K562 (cell line): ENCODE measurements at regions not wholly inside any gene's neighbourhood (a gene's known extent, or its start where the extent isn't known, plus 50 kb on each side); places are given as distances from the start of the nearest gene placed in this dataset.
A peak's percentile ranks its signal among the peaks of the same experiment; 100 is the strongest.

Experiments used
- ATAC-seq: fragments of 200-7000 bp; cut with Tn5 transposase; 3 replicates; pipeline ENCODE4 v1.9.1; 2020; ENCODE audit warnings: moderate library complexity
- BruUV-seq: library from RNA; stranded (reverse); fragments of 400-500 nt; replicated peaks from 2 replicates; lab custom pipeline; 2021; lab: Mats Ljungman, UMichigan
- CTCF ChIA-PET: fragments of 300-600 bp; formaldehyde crosslinking; extraction: SDS; loops from one replicate; lab custom pipeline; 2021; ENCODE audit warnings: low intra/inter-chr PET ratio; lab: Yijun Ruan, JAX
- POLR2A ChIA-PET: fragments of 300-600, 350-650 bp; sonication (Branson Sonifier 250); formaldehyde crosslinking; extraction: SDS; loops from one replicate; lab custom pipeline; 2021; ENCODE audit warnings: antibody characterized with exemption, inconsistent platforms; lab: Yijun Ruan, JAX
- DNase-seq, 4 experiments: peaks; one replicate each; pipeline versions ENCODE4 v3.0.0 to v3.0.0-alpha.2; 2011 to 2018; ENCODE audit warnings: low spot score in 3 of 4, mixed read lengths in 3 of 4; ENCODE audit errors: extremely low read depth in 1 of 4
- FAIRE-seq: peaks from 2 replicates; lab custom pipeline; 2011; peaks lifted over from hg19 to GRCh38; lab: Jason Lieb, UNC
- H2AFZ ChIP-seq: 2 replicates; pipeline ENCODE4 v1.6.0; 2011; ENCODE audit warnings: low read depth, low read length, control low read depth, inconsistent platforms
- H3K27ac ChIP-seq: fragments of 200-600 bp; 3 replicates; pipeline ENCODE4 v1.8.0; 2011; ENCODE audit warnings: low read depth, mild to moderate bottlenecking, control low read depth, inconsistent platforms, low read length, moderate library complexity, mixed read lengths; ENCODE audit errors: extremely low read depth
- H3K27me3 ChIP-seq, 2 experiments: fragments of 300-600 bp in 1 of 2; 2 replicates in 1 of 2; 3 replicates in 1 of 2; pipeline versions ENCODE4 v1.6.0 to v1.8.0; 2011; ENCODE audit warnings: inconsistent platforms in 2 of 2, low read length in 2 of 2, mild to moderate bottlenecking in 1 of 2, mixed read lengths in 1 of 2, moderate library complexity in 1 of 2; ENCODE audit not compliant: control insufficient read depth in 2 of 2, insufficient read depth in 2 of 2
- H3K36me3 ChIP-seq: fragments of 300-600 bp; 3 replicates; pipeline ENCODE4 v1.8.0; 2011; ENCODE audit warnings: mild to moderate bottlenecking, low read length, inconsistent platforms; ENCODE audit not compliant: control insufficient read depth, insufficient read depth
- H3K4me1 ChIP-seq, 2 experiments: fragments of 200-600 bp in 1 of 2; replicated peaks in 1 of 2; 2 replicates in 1 of 2; 3 replicates in 1 of 2; pipeline versions ENCODE4 v1.5.1 to v1.8.0; 2011; ENCODE audit warnings: inconsistent platforms in 2 of 2, low read length in 2 of 2, mild to moderate bottlenecking in 1 of 2, mixed read lengths in 1 of 2, moderate library complexity in 1 of 2; ENCODE audit not compliant: control insufficient read depth in 2 of 2, insufficient read depth in 2 of 2
- H3K4me2 ChIP-seq: 2 replicates; pipeline ENCODE4 v1.6.1; 2011; ENCODE audit warnings: low read length, control low read depth, inconsistent platforms, mixed read lengths; ENCODE audit not compliant: insufficient read depth
- H3K4me3 ChIP-seq: fragments of 200-600 bp; sonication (generic), shearing (Covaris generic); 2 replicates; pipeline ENCODE4 v1.5.1; 2016; ENCODE audit warnings: control low read depth, inconsistent platforms
- H3K79me2 ChIP-seq: fragments of 200-600 bp; 3 replicates; pipeline ENCODE4 v1.8.0; 2011; ENCODE audit warnings: low read length, inconsistent platforms; ENCODE audit not compliant: control insufficient read depth, insufficient read depth
- H3K9ac ChIP-seq, 2 experiments: 2 replicates each; pipeline versions ENCODE4 v1.6.0 to v1.6.1; 2011; ENCODE audit warnings: low read depth in 2 of 2, low read length in 2 of 2, control low read depth in 1 of 2, inconsistent platforms in 1 of 2, mild to moderate bottlenecking in 1 of 2, mixed read lengths in 1 of 2; ENCODE audit not compliant: insufficient read depth in 1 of 2
- H3K9me1 ChIP-seq: one replicate; pipeline ENCODE4 v1.6.0; 2011; ENCODE audit warnings: inconsistent platforms, mild to moderate bottlenecking, low read length, moderate library complexity; ENCODE audit not compliant: control insufficient read depth, insufficient read depth
- H3K9me3 ChIP-seq: replicated peaks from 2 replicates; pipeline ENCODE4 v1.5.1; 2011; ENCODE audit warnings: low read depth, low read length, inconsistent platforms; ENCODE audit not compliant: control insufficient read depth, insufficient read depth
- H4K20me1 ChIP-seq: replicated peaks from 2 replicates; pipeline ENCODE4 v1.6.1; 2011; ENCODE audit warnings: low read length, inconsistent platforms, mixed read lengths; ENCODE audit not compliant: control insufficient read depth, insufficient read depth
- C11orf30 ChIP-seq: fragments of 450-650 bp; IDR thresholded peaks from 2 replicates; pipeline ENCODE4 v1.6.1; 2016; ENCODE audit warnings: low read depth, mild to moderate bottlenecking
- ETV1 ChIP-seq: fragments of 450-650 bp; conservative IDR thresholded peaks from 2 replicates; pipeline ENCODE4 v1.6.1; 2016; ENCODE audit warnings: missing genetic modification characterization, control low read depth, low read depth, missing compliant biosample characterization
- GATA2 ChIP-seq: sonication (generic); formaldehyde crosslinking; IDR thresholded peaks from 2 replicates; pipeline ENCODE4 v1.4.0; 2020; ENCODE audit warnings: mild to moderate bottlenecking, missing genetic modification reagents
- GATAD2A ChIP-seq: fragments of 450-650 bp; IDR thresholded peaks from 2 replicates; pipeline ENCODE4 v1.6.1; 2017
- GTF2F1 ChIP-seq: IDR thresholded peaks from 2 replicates; pipeline ENCODE4 v1.6.1; 2011; ENCODE audit warnings: low read depth, low read length, improper control_type of control experiment
- HDAC2 ChIP-seq: fragments of 450-650 bp; IDR thresholded peaks from 2 replicates; pipeline ENCODE4 v1.6.1; 2016; ENCODE audit warnings: mild to moderate bottlenecking
- HMBOX1 ChIP-seq: sonication (generic); IDR thresholded peaks from 2 replicates; pipeline ENCODE4 v1.6.1; 2016
- HMGN3 ChIP-seq: IDR thresholded peaks from 2 replicates; pipeline ENCODE4 v1.6.1; 2011; ENCODE audit warnings: borderline replicate concordance, low read depth, mild to moderate bottlenecking, mixed read lengths, low read length; ENCODE audit not compliant: insufficient read length; ENCODE audit errors: extremely low read depth
- JUN ChIP-seq, 2 experiments: sonication (generic) in 1 of 2; formaldehyde crosslinking in 1 of 2; IDR thresholded peaks; 2 replicates each; pipeline versions ENCODE4 v1.6.1 to v1.8.0; 2012 to 2022; ENCODE audit warnings: borderline replicate concordance in 2 of 2, mild to moderate bottlenecking in 2 of 2, improper control_type of control experiment in 1 of 2, low read depth in 1 of 2, low read length in 1 of 2, missing genetic modification reagents in 1 of 2
- MAFG ChIP-seq: fragments of 450-650 bp; conservative IDR thresholded peaks from 2 replicates; pipeline ENCODE4 v1.6.1; 2016; ENCODE audit warnings: missing genetic modification characterization, missing compliant biosample characterization
- NFE2 ChIP-seq: IDR thresholded peaks from 2 replicates; pipeline ENCODE4 v1.6.1; 2014; ENCODE audit warnings: antibody characterized with exemption, low read depth
- NRF1 ChIP-seq, 2 experiments: fragments of 450-650 bp; IDR thresholded peaks in 1 of 2; conservative IDR thresholded peaks in 1 of 2; 2 replicates each; pipeline ENCODE4 v1.6.1; 2014; ENCODE audit warnings: mild to moderate bottlenecking in 2 of 2
- SOX6 ChIP-seq: fragments of 450-650 bp; IDR thresholded peaks from 2 replicates; pipeline ENCODE4 v1.6.1; 2014; ENCODE audit warnings: mild to moderate bottlenecking
- ZNF592 ChIP-seq: fragments of 450-650 bp; IDR thresholded peaks from 2 replicates; pipeline ENCODE4 v1.6.1; 2017; ENCODE audit warnings: antibody characterized with exemption, mild to moderate bottlenecking
- WGBS: fragments of 100-300 bp; shearing (Covaris generic); methylation state at CpG from one replicate; pipeline ENCODE4 v1.1.6; 2016; ENCODE audit warnings: low coverage, mixed read lengths; ENCODE audit not compliant: insufficient coverage; ENCODE audit errors: missing lambda C conversion rate; 5-methylcytosine and 5-hydroxymethylcytosine counted together
- in situ Hi-C: fragments of 300-500 bp; cut with MboI; formaldehyde crosslinking; loops from 4 replicates; pipeline ENCODE4 v1.15.0; 2018; ENCODE audit warnings: inconsistent platforms, mixed read lengths
- intact Hi-C: fragments of 100-400 bp; cut with micrococcal nuclease; formaldehyde crosslinking; loops from 2 replicates; pipeline ENCODE4 v1.14.2; 2022
- TF ChIP-seq, protein P1 (sequence below): IDR thresholded peaks from 2 replicates; pipeline ENCODE4 v1.6.1; 2012; ENCODE audit warnings: low read depth, low read length, improper control_type of control experiment, borderline replicate concordance

DNA sequence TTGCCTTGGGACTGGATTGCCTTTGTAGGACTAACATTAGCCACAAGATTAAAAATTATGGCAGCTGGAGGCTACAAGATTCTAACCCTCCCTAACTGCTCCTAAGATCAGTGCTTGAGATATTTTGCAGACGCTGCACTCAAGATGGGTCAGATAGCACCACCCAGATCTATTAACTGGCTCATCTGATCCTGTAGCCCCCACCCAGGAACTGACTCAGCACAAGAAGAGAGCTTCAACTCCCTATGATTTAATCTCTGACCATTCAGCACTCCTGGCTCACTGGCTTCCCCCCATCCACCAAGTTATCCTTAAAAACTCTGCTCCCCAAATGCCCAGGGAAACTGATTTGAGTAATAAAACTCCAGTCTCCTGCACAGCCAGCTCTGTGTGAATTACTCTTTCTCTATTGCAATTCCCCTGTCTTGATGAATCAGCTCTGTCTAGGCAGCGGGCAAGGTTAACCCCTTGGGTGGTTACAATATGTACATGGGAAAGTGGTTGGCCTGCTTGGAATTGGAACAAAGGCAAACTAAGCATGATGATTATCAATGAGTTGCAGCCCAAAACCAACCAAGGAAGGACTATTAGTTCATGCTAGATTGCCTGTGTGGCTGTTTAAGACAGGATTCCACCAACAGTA lies 111.3 kb downstream of the OR2B2 start:
- peaks cover 6% of the 10 kb centered on the region for H3K79me2 ChIP-seq
- H3K27ac ChIP-seq: peak overlapping the region; percentile 49
- H3K36me3 ChIP-seq: no peaks in the 10 kb centered on the region
- 3% methylated on average over 2 of the region's 2 CpGs for WGBS
- FAIRE-seq: no peak
- intact Hi-C loops (no loop called here), in situ Hi-C loops (loop anchor here (25.0 kb wide), 1 partner anchor 1589 kb away; a partner anchor contains a TSS)
- no peaks in the 10 kb centered on the region for H4K20me1 ChIP-seq
- ATAC-seq: peak; percentile 8; the same call in 1 of the 3 replicates
- H3K4me2 ChIP-seq: peak overlapping the region; percentile 48; the same call in 1 of the 2 replicates
- no peaks in the 10 kb centered on the region for H3K9me1 ChIP-seq
- H3K27me3 ChIP-seq: no peaks in the 10 kb centered on the region
- H3K4me1 ChIP-seq: peaks cover 10 to 46% of the 10 kb centered on the region in 2 experiments
- DNase-seq: peak in 1 of 4 experiments; percentile 67
- H3K4me3 ChIP-seq: no peak overlapping the region
- no peaks in the 10 kb centered on the region for H3K9me3 ChIP-seq
- 0 out of 4 replicates have a peak overlapping the region, but pooled peaks of 1 of the 2 experiments have one; percentile 32 for H3K9ac ChIP-seq
- CTCF ChIA-PET: no interaction called here
- BruUV-seq: no TSS peak
- H2AFZ ChIP-seq: peak overlapping the region; percentile 40
- POLR2A ChIA-PET: interaction anchor here (0.6 to 6.2 kb wide), 7 partner anchors 8 to 654 kb away, joined by 3 to 123 read pairs (median 4); a partner anchor contains a TSS
- TF ChIP-seq C11orf30 (peak; percentile 93), NFE2 (peak; percentile 90), ETV1 (tag) (peak; percentile 30; the same call in 1 of the 2 replicates), MAFG (tag) (peak; percentile 86), HMBOX1 (peak; percentile 81), HMGN3 (no peak), ZNF592 (peak; percentile 27; the same call in 1 of the 2 replicates), HDAC2 (peak; percentile 68; the same call in 1 of the 2 replicates), JUN (IDR thresholded peaks at IDR 0.05; ENCODE audit: borderline replicate concordance, low read depth, low read length) (0 out of 2 replicates have a peak, but pooled peaks have one; percentile 5), JUN (CRISPR knock-in tag; IDR thresholded peaks at IDR 0.05; ENCODE audit: borderline replicate concordance) (no peak), NRF1 (conservative IDR thresholded peaks at IDR 0.05 in 1 of 2, IDR thresholded peaks at IDR 0.05 in 1 of 2) (peak; percentile 21 to 27; a peak in 3 of 4 replicates), GATAD2A (0 out of 2 replicates have a peak, but pooled peaks have one; percentile 36), GTF2F1 (no peak), SOX6 (peak; percentile 54; the same call in 1 of the 2 replicates), GATA2 (0 out of 2 replicates have a peak, but pooled peaks have one; percentile 8)
- TF ChIP-seq, protein P1, sequence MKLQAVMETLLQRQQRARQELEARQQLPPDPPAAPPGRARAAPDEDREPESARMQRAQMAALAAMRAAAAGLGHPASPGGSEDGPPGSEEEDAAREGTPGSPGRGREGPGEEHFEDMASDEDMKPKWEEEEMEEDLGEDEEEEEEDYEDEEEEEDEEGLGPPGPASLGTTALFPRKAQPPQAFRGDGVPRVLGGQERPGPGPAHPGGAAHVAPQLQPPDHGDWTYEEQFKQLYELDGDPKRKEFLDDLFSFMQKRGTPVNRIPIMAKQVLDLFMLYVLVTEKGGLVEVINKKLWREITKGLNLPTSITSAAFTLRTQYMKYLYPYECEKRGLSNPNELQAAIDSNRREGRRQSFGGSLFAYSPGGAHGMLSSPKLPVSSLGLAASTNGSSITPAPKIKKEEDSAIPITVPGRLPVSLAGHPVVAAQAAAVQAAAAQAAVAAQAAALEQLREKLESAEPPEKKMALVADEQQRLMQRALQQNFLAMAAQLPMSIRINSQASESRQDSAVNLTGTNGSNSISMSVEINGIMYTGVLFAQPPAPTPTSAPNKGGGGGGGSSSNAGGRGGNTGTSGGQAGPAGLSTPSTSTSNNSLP: 0 out of 2 replicates have a peak, but pooled peaks have one; percentile 13
